ENCODE measurements at regions not wholly inside any gene's neighbourhood (a gene's known extent, or its start where the extent isn't known, plus 50 kb on each side); places are given as distances from the start of the nearest gene placed in this dataset.
"Not testable (repeated sequence)": the region's sequence is repeated elsewhere in the genome, so short reads cannot be mapped to it uniquely, and the experiment has no call there.

DNA sequence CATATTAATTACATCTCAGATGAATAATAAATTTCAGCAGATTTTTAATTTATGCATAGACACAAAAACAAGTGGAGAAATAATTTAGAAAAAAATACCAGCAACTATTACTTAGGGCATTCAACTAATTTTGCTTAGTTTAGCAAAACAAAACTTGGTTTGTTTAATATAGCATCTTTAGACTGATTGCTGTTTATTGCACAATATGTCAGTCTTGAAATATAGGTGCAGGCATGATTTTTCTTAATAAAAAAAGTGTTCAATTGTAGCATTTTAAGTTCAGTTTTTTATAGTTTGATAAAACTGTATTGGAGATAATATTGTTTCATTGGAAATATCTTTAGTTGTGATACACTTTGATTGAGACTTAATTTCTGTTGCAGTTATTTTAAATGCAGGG lies 161.2 kb upstream of the KCNH8 start:
- POLR2A ChIA-PET = no interaction called here
- no peak for DNase-seq (ENCODE audit: extremely low spot score)
- TF ChIP-seq, protein P1, sequence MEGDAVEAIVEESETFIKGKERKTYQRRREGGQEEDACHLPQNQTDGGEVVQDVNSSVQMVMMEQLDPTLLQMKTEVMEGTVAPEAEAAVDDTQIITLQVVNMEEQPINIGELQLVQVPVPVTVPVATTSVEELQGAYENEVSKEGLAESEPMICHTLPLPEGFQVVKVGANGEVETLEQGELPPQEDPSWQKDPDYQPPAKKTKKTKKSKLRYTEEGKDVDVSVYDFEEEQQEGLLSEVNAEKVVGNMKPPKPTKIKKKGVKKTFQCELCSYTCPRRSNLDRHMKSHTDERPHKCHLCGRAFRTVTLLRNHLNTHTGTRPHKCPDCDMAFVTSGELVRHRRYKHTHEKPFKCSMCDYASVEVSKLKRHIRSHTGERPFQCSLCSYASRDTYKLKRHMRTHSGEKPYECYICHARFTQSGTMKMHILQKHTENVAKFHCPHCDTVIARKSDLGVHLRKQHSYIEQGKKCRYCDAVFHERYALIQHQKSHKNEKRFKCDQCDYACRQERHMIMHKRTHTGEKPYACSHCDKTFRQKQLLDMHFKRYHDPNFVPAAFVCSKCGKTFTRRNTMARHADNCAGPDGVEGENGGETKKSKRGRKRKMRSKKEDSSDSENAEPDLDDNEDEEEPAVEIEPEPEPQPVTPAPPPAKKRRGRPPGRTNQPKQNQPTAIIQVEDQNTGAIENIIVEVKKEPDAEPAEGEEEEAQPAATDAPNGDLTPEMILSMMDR (IDR thresholded peaks at IDR 0.05; ENCODE audit: control extremely low read depth, extremely low read depth, low read depth, missing control alignments) = no peak
- CTCF ChIA-PET = no interaction called here

DNA sequence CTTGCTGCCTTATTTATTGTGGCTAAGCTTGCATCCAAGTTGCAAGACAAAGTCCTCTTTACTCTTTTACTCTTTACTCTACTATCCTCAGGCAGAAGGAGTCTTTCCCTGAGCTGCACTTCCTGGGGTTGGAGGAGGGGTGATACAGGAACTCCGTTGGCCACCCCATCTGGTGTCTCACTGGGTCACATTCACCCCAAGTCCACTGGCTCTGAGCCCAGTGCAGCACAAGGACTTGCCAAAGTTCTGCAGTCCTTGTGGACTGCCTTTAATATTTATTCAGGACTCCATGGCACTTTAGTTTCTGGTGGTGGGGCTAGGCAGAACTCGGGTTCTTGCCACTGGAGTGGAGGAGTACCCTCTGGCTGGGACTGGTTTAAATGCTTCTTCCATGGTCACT lies 165.4 kb upstream of the KCNH8 start:
- TF ChIP-seq, protein P1 (IDR thresholded peaks at IDR 0.05; ENCODE audit: control extremely low read depth, extremely low read depth, low read depth, missing control alignments) = no peak
- DNase-seq (ENCODE audit: extremely low spot score) = no peak
- ChIA-PET POLR2A (no interaction called here), CTCF (interaction anchor here (0.9 kb wide), 1 partner anchor 17 kb away, joined by 3 read pairs; no protein-coding TSS in a partner anchor)

- DNase-seq (ENCODE audit: extremely low spot score); POLR2A ChIA-PET; CTCF ChIA-PET: not testable (repeated sequence)
Observed at GRCh38 chr3:18976102-18976501, 172.2 kb upstream of the KCNH8 start.

DNA sequence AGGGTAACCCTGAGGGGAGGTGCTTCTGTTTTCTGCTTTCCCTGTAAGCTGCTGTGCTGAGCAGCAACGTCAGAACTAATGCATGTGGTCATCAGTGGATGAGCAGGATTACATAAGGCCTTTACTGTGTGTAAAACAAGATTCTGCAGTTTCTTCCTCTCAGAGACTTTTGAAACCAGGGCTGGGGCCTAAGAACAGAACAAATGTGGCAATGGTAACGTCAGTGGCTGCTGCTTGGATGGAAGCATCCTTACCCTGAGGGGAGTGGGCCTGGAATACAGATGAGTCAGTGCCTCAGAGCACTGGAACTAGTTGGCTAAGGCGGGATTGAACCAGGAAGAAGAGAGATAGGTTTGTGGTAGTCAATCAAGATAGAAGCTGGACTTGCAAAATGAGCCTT lies 180.2 kb upstream of the KCNH8 start:
- ChIA-PET POLR2A (no interaction called here), CTCF (interaction anchor here (1.2 to 1.9 kb wide), 2 partner anchors 16 to 21 kb away, joined by 4 to 5 read pairs; no protein-coding TSS in a partner anchor)
- DNase-seq (ENCODE audit: extremely low spot score) = no peak
- TF ChIP-seq, protein P1 (IDR thresholded peaks at IDR 0.05; ENCODE audit: control extremely low read depth, extremely low read depth, low read depth, missing control alignments) = no peak

GRCh38 chr3:18965781-18966180 lies 182.5 kb upstream of the KCNH8 start:
- CTCF ChIA-PET = interaction anchor here (1.0 kb wide), 1 partner anchor 17 kb away, joined by 3 read pairs; no protein-coding TSS in a partner anchor
- TF ChIP-seq, protein P1 (IDR thresholded peaks at IDR 0.05; ENCODE audit: control extremely low read depth, extremely low read depth, low read depth, missing control alignments) = no peak
- no peak for DNase-seq (ENCODE audit: extremely low spot score)
- POLR2A ChIA-PET = no interaction called here

DNA sequence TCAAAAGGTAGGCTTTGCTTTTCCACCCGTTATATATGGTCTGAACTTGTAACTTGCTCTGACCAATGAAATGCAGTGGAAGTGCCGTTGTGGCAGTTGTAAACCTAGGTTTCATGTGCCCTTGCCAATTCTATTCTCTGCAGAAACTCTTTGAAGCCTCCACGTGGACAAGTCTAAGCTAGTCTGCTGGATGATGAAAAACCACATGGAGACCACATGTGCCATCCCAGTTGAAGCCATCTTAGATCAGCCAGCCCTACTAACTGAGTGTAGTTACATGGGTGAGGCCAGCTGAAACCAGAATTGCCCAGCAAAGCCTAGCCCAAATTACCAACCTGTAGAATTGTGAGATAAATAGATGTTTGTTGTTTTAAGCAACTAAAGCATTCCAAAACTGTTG lies 183.7 kb upstream of the KCNH8 start:
- DNase-seq (ENCODE audit: extremely low spot score) = no peak
- ChIA-PET POLR2A (no interaction called here), CTCF (no interaction called here)
- TF ChIP-seq, protein P1 (IDR thresholded peaks at IDR 0.05; ENCODE audit: control extremely low read depth, extremely low read depth, low read depth, missing control alignments) = no peak

- DNase-seq (ENCODE audit: extremely low spot score) = no peak
- TF ChIP-seq, protein P1 (IDR thresholded peaks at IDR 0.05; ENCODE audit: control extremely low read depth, extremely low read depth, low read depth, missing control alignments) = no peak
- ChIA-PET CTCF (interaction anchor here (1.1 kb wide), 1 partner anchor 17 kb away, joined by 4 read pairs; no protein-coding TSS in a partner anchor), POLR2A (no interaction called here)
Observed at GRCh38 chr3:18951333-18951732, 197.0 kb upstream of the KCNH8 start.

Measured in GM10248 (cell line).